Endothelial cell of umbilical vein (primary cell): ENCODE measurements at regions not wholly inside any gene's neighbourhood (a gene's known extent, or its start where the extent isn't known, plus 50 kb on each side); places are given as distances from the start of the nearest gene placed in this dataset.

Experiments used
- BruUV-seq: library from RNA; stranded (reverse); fragments of 400-500 nt; replicated peaks from 2 replicates; lab custom pipeline; 2021; lab: Mats Ljungman, UMichigan
- CTCF ChIA-PET: fragments of 300-600, 350-600 bp; sonication (Branson Sonifier 250); formaldehyde crosslinking; loops from one replicate; lab custom pipeline; 2021; ENCODE audit warnings: antibody characterized with exemption, inconsistent platforms; lab: Charles Lee
- POLR2A ChIA-PET: fragments of 300-600, 350-600 bp; sonication (Branson Sonifier 250); formaldehyde crosslinking; loops from one replicate; lab custom pipeline; 2021; ENCODE audit warnings: antibody characterized with exemption, inconsistent platforms; lab: Charles Lee
- DNase-seq: peaks from one replicate; pipeline ENCODE4 v3.0.0-alpha.2; 2011; ENCODE audit warnings: low read depth, low spot score
- FAIRE-seq: peaks from 2 replicates; lab custom pipeline; 2011; peaks lifted over from hg19 to GRCh38; lab: Jason Lieb, UNC
- H2AFZ ChIP-seq: 2 replicates; pipeline ENCODE4 v1.6.0; 2012; ENCODE audit warnings: low read depth, low read length, control low read depth, inconsistent platforms
- H3K27ac ChIP-seq: 2 replicates; pipeline ENCODE4 v1.5.1; 2011; ENCODE audit warnings: low read depth, mild to moderate bottlenecking, control low read depth, low read length, moderate library complexity; ENCODE audit not compliant: insufficient read depth
- H3K27me3 ChIP-seq, 2 experiments: 2 replicates each; pipeline versions ENCODE4 v1.6.0 to v1.6.1; 2011; ENCODE audit warnings: low read length in 2 of 2, mixed read lengths in 1 of 2; ENCODE audit not compliant: control insufficient read depth in 2 of 2, insufficient read depth in 2 of 2
- H3K36me3 ChIP-seq, 2 experiments: 2 replicates in 1 of 2; 3 replicates in 1 of 2; pipeline ENCODE4 v1.5.1; 2011; ENCODE audit warnings: low read length in 2 of 2, mild to moderate bottlenecking in 1 of 2, moderate library complexity in 1 of 2; ENCODE audit not compliant: control insufficient read depth in 2 of 2, insufficient read depth in 2 of 2; ENCODE audit errors: extremely low read depth in 1 of 2
- H3K4me1 ChIP-seq: 3 replicates; pipeline ENCODE4 v1.5.1; 2011; ENCODE audit warnings: mild to moderate bottlenecking, low read length; ENCODE audit not compliant: control insufficient read depth, insufficient read depth; ENCODE audit errors: extremely low read depth
- H3K4me2 ChIP-seq: 2 replicates; pipeline ENCODE4 v1.6.1; 2011; ENCODE audit warnings: low read length, control low read depth, mixed read lengths; ENCODE audit not compliant: insufficient read depth
- H3K4me3 ChIP-seq, 3 experiments: fragments of 200-600 bp in 1 of 3; sonication (generic), shearing (Covaris generic) in 1 of 3; replicated peaks in 1 of 3; 2 replicates each; pipeline ENCODE4 v1.5.1; 2011 to 2016; ENCODE audit warnings: control low read depth in 3 of 3, low read length in 3 of 3, mild to moderate bottlenecking in 2 of 3, inconsistent platforms in 1 of 3, low read depth in 1 of 3, moderate library complexity in 1 of 3; ENCODE audit not compliant: insufficient read depth in 1 of 3
- H3K79me2 ChIP-seq: 2 replicates; pipeline ENCODE4 v1.6.0; 2012; ENCODE audit warnings: low read length, inconsistent platforms; ENCODE audit not compliant: control insufficient read depth, insufficient read depth
- H3K9ac ChIP-seq: replicated peaks from 2 replicates; pipeline ENCODE3; 2011; ENCODE audit warnings: low read length, control low read depth; ENCODE audit not compliant: insufficient read depth; ENCODE audit errors: extremely low read depth
- H3K9me1 ChIP-seq: replicated peaks from 3 replicates; pipeline ENCODE4 v1.6.0; 2011; ENCODE audit warnings: mild to moderate bottlenecking, low read length; ENCODE audit not compliant: control insufficient read depth, insufficient read depth; ENCODE audit errors: extremely low read depth
- H3K9me3 ChIP-seq: replicated peaks from 2 replicates; pipeline ENCODE4 v1.5.1; 2012; ENCODE audit warnings: low read length, inconsistent platforms; ENCODE audit not compliant: control insufficient read depth, insufficient read depth
- H4K20me1 ChIP-seq: replicated peaks from 2 replicates; pipeline ENCODE3; 2011; ENCODE audit warnings: mild to moderate bottlenecking, low read length; ENCODE audit not compliant: control insufficient read depth, insufficient read depth; ENCODE audit errors: extremely low read depth
- CTCF ChIP-seq, 2 donors: IDR thresholded peaks; 1 replicate in 1 of 2; 2 replicates in 1 of 2; pipeline ENCODE4 v1.5.1; 2011; ENCODE audit warnings: low read length in 2 of 2, mild to moderate bottlenecking in 2 of 2, moderate library complexity in 2 of 2, control low read depth in 1 of 2, inconsistent platforms in 1 of 2, low read depth in 1 of 2; ENCODE audit not compliant: insufficient read depth in 1 of 2; ENCODE audit errors: extremely low read depth in 1 of 2
- EZH2 ChIP-seq: IDR thresholded peaks from 2 replicates; pipeline ENCODE4 v1.6.1; 2012; ENCODE audit warnings: borderline replicate concordance, low read depth, mild to moderate bottlenecking, moderate library complexity, low read length, inconsistent platforms; ENCODE audit not compliant: severe bottlenecking
- FOS ChIP-seq: IDR thresholded peaks from 2 replicates; pipeline ENCODE4 v1.6.1; 2011; ENCODE audit warnings: mild to moderate bottlenecking, low read length, moderate library complexity, borderline replicate concordance; ENCODE audit not compliant: insufficient read depth
- GATA2 ChIP-seq: IDR thresholded peaks from 2 replicates; pipeline ENCODE4 v1.7.0; 2011; ENCODE audit warnings: low read depth, mild to moderate bottlenecking, moderate library complexity, mixed read lengths, low read length; ENCODE audit not compliant: insufficient read length, insufficient read depth
- JUN ChIP-seq: IDR thresholded peaks from 2 replicates; pipeline ENCODE4 v1.6.1; 2011; ENCODE audit warnings: borderline replicate concordance, low read depth; ENCODE audit not compliant: insufficient read length, insufficient read depth
- MAX ChIP-seq: IDR thresholded peaks from 2 replicates; pipeline ENCODE4 v1.6.1; 2011; ENCODE audit not compliant: insufficient read depth, insufficient read length
- MYC ChIP-seq: IDR thresholded peaks from one replicate; pipeline ENCODE4 v1.6.1; 2011; ENCODE audit warnings: mild to moderate bottlenecking, low read depth, low read length
- POLR2A ChIP-seq: IDR thresholded peaks from 2 replicates; pipeline ENCODE4 v1.6.1; 2012; ENCODE audit warnings: low read depth, mild to moderate bottlenecking, control low read depth, low read length
- POLR2AphosphoS5 ChIP-seq: IDR thresholded peaks from 2 replicates; pipeline ENCODE4 v1.6.1; 2012; ENCODE audit warnings: low read depth, mild to moderate bottlenecking, control low read depth, low read length, moderate library complexity; ENCODE audit not compliant: insufficient read depth
- dilution Hi-C: fragments of 300-500 bp; cut with MboI; formaldehyde crosslinking; loops from one replicate; pipeline ENCODE4 v1.15.0; 2019; ENCODE audit warnings: low sequenced_read_pairs; ENCODE audit not compliant: extremely low pct_ligation_motif_present
- intact Hi-C: fragments of 100-400 bp; cut with micrococcal nuclease; formaldehyde crosslinking; loops from one replicate; pipeline ENCODE4 v1.10.0; 2022

GRCh38 chr1:221868593-221869303, 126.9 kb upstream of the DUSP10 start:
- CTCF ChIA-PET, result interaction anchor here (0.7 to 1.6 kb wide), 2 partner anchors 40 to 605 kb away, joined by 3 to 4 read pairs; no protein-coding TSS in a partner anchor
- H3K4me1 ChIP-seq, result peaks cover 13% of the 10 kb centered on the region
- POLR2A ChIA-PET, result interaction anchor here (1.4 kb wide), 1 partner anchor 127 kb away, joined by 4 read pairs; the partner anchor contains the start of gene DUSP10
- H3K27ac ChIP-seq, result peak overlapping the region; percentile 16
- H3K4me3 ChIP-seq, result no peak overlapping the region
- H3K79me2 ChIP-seq, result no peaks in the 10 kb centered on the region
- no peaks in the 10 kb centered on the region for H3K9me3 ChIP-seq
- DNase-seq (peak; percentile 79), FAIRE-seq (peak; percentile 81)
- no peak overlapping the region for H3K9ac ChIP-seq
- dilution Hi-C loops (no loop called here), intact Hi-C loops (loop anchor here (1.0 to 5.0 kb wide), 4 partner anchors 40 to 426 kb away; partner anchors contain the start of gene DUSP10)
- peaks cover 0 to 2% of the 10 kb centered on the region in 2 experiments for H3K27me3 ChIP-seq
- TF ChIP-seq EZH2, result no peak
- peak; percentile 81 for TF ChIP-seq FOS
- no peak for TF ChIP-seq CTCF (IDR thresholded peaks at IDR 0.05; ENCODE audit: extremely low read depth in 1 of 2, insufficient read depth in 1 of 2, low read depth in 1 of 2, low read length in 2 of 2)
- TF ChIP-seq POLR2A, result no peak
- TF ChIP-seq POLR2AphosphoS5, result peak; percentile 74
- TF ChIP-seq MAX, result no peak
- TF ChIP-seq MYC, result no peak
- TF ChIP-seq JUN, result peak; percentile 87
- TF ChIP-seq GATA2, result peak; percentile 23
- no peaks in the 10 kb centered on the region for H3K36me3 ChIP-seq
- BruUV-seq, result no TSS peak
- no peak overlapping the region for H2AFZ ChIP-seq
- no peaks in the 10 kb centered on the region for H4K20me1 ChIP-seq
- H3K4me2 ChIP-seq, result peak overlapping the region; percentile 39
- no peaks in the 10 kb centered on the region for H3K9me1 ChIP-seq
